Ascending aorta (tissue), 2 donors: ENCODE measurements at regions not wholly inside any gene's neighbourhood (a gene's known extent, or its start where the extent isn't known, plus 50 kb on each side); places are given as distances from the start of the nearest gene placed in this dataset.

Experiments used
- DNase-seq, 2 donors: peaks; one replicate each; pipeline ENCODE4 v3.0.0-alpha.2; 2019; ENCODE audit warnings: low spot score in 2 of 2
- H3K27ac ChIP-seq, 2 donors: fragments of 200-600 bp; sonication (generic); one replicate each; pipeline ENCODE4 v1.5.1; 2016 to 2017; ENCODE audit warnings: mild to moderate bottlenecking in 1 of 2
- H3K27me3 ChIP-seq: fragments of 200-600 bp; sonication (generic); one replicate; pipeline ENCODE4 v1.5.1; 2017
- H3K36me3 ChIP-seq, 2 donors: fragments of 200-600 bp; sonication (generic); one replicate each; pipeline ENCODE4 v1.5.1; 2016
- H3K4me1 ChIP-seq, 2 donors: fragments of 200-600 bp; sonication (generic); one replicate each; pipeline ENCODE4 v1.5.1; 2016 to 2017; ENCODE audit warnings: mild to moderate bottlenecking in 1 of 2
- H3K4me3 ChIP-seq, 2 donors: fragments of 200-600 bp; sonication (generic); one replicate each; pipeline ENCODE4 v1.5.1; 2016 to 2017; ENCODE audit warnings: mild to moderate bottlenecking in 1 of 2
- H3K9me3 ChIP-seq, 2 donors: fragments of 200-600 bp; sonication (generic); one replicate each; pipeline ENCODE4 v1.5.1; 2016
- intact Hi-C: fragments of 100-400 bp; cut with DNase I; formaldehyde crosslinking; loops from one replicate; pipeline ENCODE4 v1.15.1; 2023
- TF ChIP-seq, protein P1 (sequence below), 3 experiments: fragments of 200-600 bp in 2 of 3; fragments of 450-650 bp in 1 of 3; sonication (generic) in 2 of 3; IDR thresholded peaks; one replicate each; pipeline ENCODE4 v1.5.1; 2016 to 2019; ENCODE audit warnings: antibody characterized with exemption in 3 of 3, mild to moderate bottlenecking in 1 of 3, moderate library complexity in 1 of 3

- H3K27ac ChIP-seq, result no peak overlapping the region
- no peaks in the 10 kb centered on the region for H3K4me1 ChIP-seq
- no peaks in the 10 kb centered on the region for H3K27me3 ChIP-seq
- H3K4me3 ChIP-seq, result no peak overlapping the region
- no peak for DNase-seq
- intact Hi-C loops, result loop anchor here (10.0 kb wide), 1 partner anchor 1744 kb away; no protein-coding TSS in a partner anchor
- TF ChIP-seq, protein P1, sequence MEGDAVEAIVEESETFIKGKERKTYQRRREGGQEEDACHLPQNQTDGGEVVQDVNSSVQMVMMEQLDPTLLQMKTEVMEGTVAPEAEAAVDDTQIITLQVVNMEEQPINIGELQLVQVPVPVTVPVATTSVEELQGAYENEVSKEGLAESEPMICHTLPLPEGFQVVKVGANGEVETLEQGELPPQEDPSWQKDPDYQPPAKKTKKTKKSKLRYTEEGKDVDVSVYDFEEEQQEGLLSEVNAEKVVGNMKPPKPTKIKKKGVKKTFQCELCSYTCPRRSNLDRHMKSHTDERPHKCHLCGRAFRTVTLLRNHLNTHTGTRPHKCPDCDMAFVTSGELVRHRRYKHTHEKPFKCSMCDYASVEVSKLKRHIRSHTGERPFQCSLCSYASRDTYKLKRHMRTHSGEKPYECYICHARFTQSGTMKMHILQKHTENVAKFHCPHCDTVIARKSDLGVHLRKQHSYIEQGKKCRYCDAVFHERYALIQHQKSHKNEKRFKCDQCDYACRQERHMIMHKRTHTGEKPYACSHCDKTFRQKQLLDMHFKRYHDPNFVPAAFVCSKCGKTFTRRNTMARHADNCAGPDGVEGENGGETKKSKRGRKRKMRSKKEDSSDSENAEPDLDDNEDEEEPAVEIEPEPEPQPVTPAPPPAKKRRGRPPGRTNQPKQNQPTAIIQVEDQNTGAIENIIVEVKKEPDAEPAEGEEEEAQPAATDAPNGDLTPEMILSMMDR (IDR thresholded peaks at IDR 0.05), result no peak
- H3K36me3 ChIP-seq, result no peaks in the 10 kb centered on the region
- H3K9me3 ChIP-seq, result no peaks in the 10 kb centered on the region
Observed at GRCh38 chr2:33670392-33670937, 71.4 kb upstream of the FAM98A start.

DNA sequence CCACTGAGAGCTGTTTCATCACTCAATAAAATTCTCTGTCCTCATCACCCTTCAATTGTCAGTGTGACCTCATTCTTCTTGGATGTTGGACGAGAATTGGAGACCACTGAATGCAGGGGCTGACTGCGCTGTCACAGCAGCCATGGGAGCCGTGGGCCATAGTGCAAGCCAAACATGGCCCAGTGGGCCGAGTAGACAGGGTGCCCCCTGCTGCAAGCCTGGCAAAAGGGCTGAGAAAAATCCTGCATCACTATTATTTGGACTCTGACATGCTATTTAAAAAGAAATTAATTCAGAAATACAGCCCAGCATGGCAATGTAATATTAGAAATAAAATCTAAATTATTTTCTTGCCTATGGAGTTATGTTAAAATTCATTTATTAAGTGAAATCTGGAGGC is 67.8 kb upstream of the FAM98A start:
- no peaks in the 10 kb centered on the region for H3K36me3 ChIP-seq
- no peaks in the 10 kb centered on the region for H3K4me1 ChIP-seq
- no peaks in the 10 kb centered on the region for H3K27me3 ChIP-seq
- H3K9me3 ChIP-seq, result no peaks in the 10 kb centered on the region
- H3K27ac ChIP-seq, result no peak overlapping the region
- DNase-seq, result no peak
- no peak overlapping the region for H3K4me3 ChIP-seq
- intact Hi-C loops, result no loop called here
- TF ChIP-seq, protein P1 (IDR thresholded peaks at IDR 0.05), result no peak

DNA sequence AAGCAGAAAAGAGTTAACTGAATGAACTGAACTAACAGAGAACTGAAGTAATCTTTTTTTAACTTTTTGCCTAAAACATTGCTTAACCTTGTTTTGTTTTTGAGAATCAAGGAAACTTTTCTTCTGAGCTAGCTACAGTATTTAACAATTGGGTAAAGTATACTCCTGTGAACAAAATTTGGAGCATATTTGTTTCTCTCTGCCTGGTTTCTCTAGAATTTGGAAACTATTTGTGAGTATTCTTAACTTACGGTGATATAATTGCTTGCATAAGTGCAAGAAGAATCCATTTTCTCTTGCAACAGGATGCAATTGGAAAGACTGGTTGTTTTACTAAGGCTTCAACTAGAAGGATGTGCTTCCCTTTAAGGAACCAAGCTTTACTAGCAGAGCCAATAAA is 65.9 kb upstream of the FAM98A start:
- Histone ChIP-seq H3K4me1 (no peaks in the 10 kb centered on the region), H3K27me3 (no peaks in the 10 kb centered on the region), H3K27ac (no peak overlapping the region), H3K4me3 (no peak overlapping the region), H3K9me3 (no peaks in the 10 kb centered on the region), H3K36me3 (no peaks in the 10 kb centered on the region)
- no peak for DNase-seq
- TF ChIP-seq, protein P1 (IDR thresholded peaks at IDR 0.05), result no peak
- intact Hi-C loops, result no loop called here

DNA sequence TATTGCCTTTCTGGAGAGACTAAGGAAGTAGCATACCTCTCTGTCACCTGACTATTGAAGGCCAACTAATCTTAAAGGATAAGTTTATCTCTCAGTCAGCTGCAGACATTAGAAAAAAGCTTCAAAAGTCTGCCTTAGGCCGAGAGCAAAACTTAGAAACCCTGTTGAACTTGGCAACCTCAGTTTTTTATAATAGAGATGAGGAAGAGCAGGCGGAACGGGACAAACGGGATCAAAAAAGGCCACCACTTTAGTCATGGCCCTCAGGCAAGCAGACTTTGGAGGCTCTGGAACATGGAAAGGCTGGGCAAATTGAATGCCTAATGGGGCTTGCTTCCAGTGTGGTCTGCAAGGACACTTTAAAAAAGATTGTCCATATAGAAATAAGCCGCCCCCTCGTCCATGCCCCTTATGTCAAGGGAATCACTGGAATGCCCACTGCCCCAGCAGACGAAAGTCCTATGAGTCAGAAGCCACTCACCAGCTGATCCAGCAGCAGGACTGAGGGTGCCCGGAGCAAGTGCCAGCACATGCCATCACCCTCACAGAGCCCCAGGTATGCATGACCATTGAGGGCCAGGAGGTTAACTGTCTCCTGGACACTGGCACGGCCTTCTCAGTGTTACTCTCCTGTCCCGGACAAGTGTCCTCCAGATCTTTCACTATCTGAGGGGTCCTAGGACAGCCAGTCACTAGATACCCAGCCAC is 61.5 kb upstream of the FAM98A start:
- TF ChIP-seq, protein P1 (IDR thresholded peaks at IDR 0.05), result no peak
- Histone ChIP-seq H3K36me3 (no peaks in the 10 kb centered on the region), H3K9me3 (no peaks in the 10 kb centered on the region), H3K27ac (no peak overlapping the region), H3K4me1 (no peaks in the 10 kb centered on the region), H3K4me3 (no peak overlapping the region), H3K27me3 (no peaks in the 10 kb centered on the region)
- intact Hi-C loops, result no loop called here
- DNase-seq, result no peak

GRCh38 chr2:33655626-33656320 is 56.7 kb upstream of the FAM98A start:
- H3K27me3 ChIP-seq, result no peaks in the 10 kb centered on the region
- H3K4me3 ChIP-seq, result no peak overlapping the region
- TF ChIP-seq, protein P1 (IDR thresholded peaks at IDR 0.05), result no peak
- intact Hi-C loops, result no loop called here
- no peaks in the 10 kb centered on the region for H3K36me3 ChIP-seq
- H3K9me3 ChIP-seq, result peaks cover 0 to 7% of the 10 kb centered on the region in 2 donors
- no peaks in the 10 kb centered on the region for H3K4me1 ChIP-seq
- no peak overlapping the region for H3K27ac ChIP-seq
- DNase-seq, result no peak
